OCI-LY1 (cell line): ENCODE measurements at regions not wholly inside any gene's neighbourhood (a gene's known extent, or its start where the extent isn't known, plus 50 kb on each side); places are given as distances from the start of the nearest gene placed in this dataset.

Experiments used
- H2AFZ ChIP-seq: fragments of 200-600 bp; sonication (generic), shearing (Covaris generic); 2 replicates; pipeline ENCODE4 v1.6.0; 2014; ENCODE audit warnings: antibody characterized with exemption, mild to moderate bottlenecking, low read length
- H3F3A ChIP-seq: fragments of 200-600 bp; sonication (generic), shearing (Covaris generic); 2 replicates; pipeline ENCODE4 v1.6.0; 2014; ENCODE audit warnings: mild to moderate bottlenecking, antibody characterized with exemption, low read length, moderate library complexity; ENCODE audit not compliant: insufficient read depth
- H3K27ac ChIP-seq: fragments of 200-600 bp; sonication (generic); 2 replicates; pipeline ENCODE4 v1.5.1; 2014; ENCODE audit warnings: low read length, mixed run types, mild to moderate bottlenecking, low read depth; ENCODE audit not compliant: poor library complexity, severe bottlenecking
- H3K27me3 ChIP-seq: fragments of 200-600 bp; sonication (generic); 2 replicates; pipeline ENCODE4 v1.6.0; 2014; ENCODE audit warnings: antibody characterized with exemption, mild to moderate bottlenecking, low read length, moderate library complexity; ENCODE audit not compliant: insufficient read depth
- H3K36me3 ChIP-seq: fragments of 200-600 bp; sonication (generic); 2 replicates; pipeline ENCODE4 v1.6.1; 2014; ENCODE audit warnings: mild to moderate bottlenecking, antibody characterized with exemption, low read length, moderate library complexity, mixed read lengths; ENCODE audit not compliant: insufficient read depth
- H3K4me1 ChIP-seq: fragments of 200-600 bp; sonication (generic); 2 replicates; pipeline ENCODE4 v1.5.1; 2014; ENCODE audit warnings: mild to moderate bottlenecking, low read length, moderate library complexity; ENCODE audit not compliant: insufficient read depth, severe bottlenecking
- H3K4me2 ChIP-seq: fragments of 200-600 bp; sonication (generic), shearing (Covaris generic); 2 replicates; pipeline ENCODE4 v1.6.1; 2014; ENCODE audit warnings: low read length
- H3K4me3 ChIP-seq: fragments of 200-600 bp; sonication (generic); 2 replicates; pipeline ENCODE4 v1.5.1; 2014; ENCODE audit warnings: low read length, low read depth, mild to moderate bottlenecking, mixed read lengths; ENCODE audit not compliant: poor library complexity, severe bottlenecking
- H3K79me2 ChIP-seq: fragments of 200-600 bp; shearing (Covaris generic); 2 replicates; pipeline ENCODE4 v1.6.1; 2016; ENCODE audit warnings: mixed run types, low read length, mixed read lengths; ENCODE audit not compliant: insufficient read depth
- H3K9ac ChIP-seq: fragments of 200-600 bp; sonication (generic), shearing (Covaris generic); 2 replicates; pipeline ENCODE4 v1.6.1; 2014; ENCODE audit warnings: mild to moderate bottlenecking, low read length, mixed read lengths
- H3K9me2 ChIP-seq: fragments of 200-600 bp; sonication (generic), shearing (Covaris generic); 2 replicates; pipeline ENCODE4 v1.6.1; 2014; ENCODE audit warnings: low read depth, mild to moderate bottlenecking, low read length, mixed read lengths
- H3K9me3 ChIP-seq: fragments of 200-600 bp; shearing (Covaris generic); 2 replicates; pipeline ENCODE4 v1.6.1; 2014; ENCODE audit warnings: low read length, mixed read lengths
- H4K20me1 ChIP-seq: fragments of 200-600 bp; sonication (generic), shearing (Covaris generic); 2 replicates; pipeline ENCODE4 v1.6.0; 2016; ENCODE audit warnings: mild to moderate bottlenecking, low read length; ENCODE audit not compliant: insufficient read depth
- EZH2 ChIP-seq: fragments of 200-600 bp; sonication (generic), shearing (Covaris generic); IDR thresholded peaks from 2 replicates; pipeline ENCODE4 v1.8.0; 2017; ENCODE audit warnings: borderline replicate concordance, mixed run types, mild to moderate bottlenecking, antibody characterized with exemption, low read length, moderate library complexity, mixed read lengths
- TF ChIP-seq, protein P1 (sequence below): fragments of 200-600 bp; sonication (generic), shearing (Covaris generic); IDR thresholded peaks from 2 replicates; pipeline ENCODE4 v1.5.1; 2017; ENCODE audit warnings: mild to moderate bottlenecking, antibody characterized with exemption, low read length, moderate library complexity, mixed read lengths

DNA sequence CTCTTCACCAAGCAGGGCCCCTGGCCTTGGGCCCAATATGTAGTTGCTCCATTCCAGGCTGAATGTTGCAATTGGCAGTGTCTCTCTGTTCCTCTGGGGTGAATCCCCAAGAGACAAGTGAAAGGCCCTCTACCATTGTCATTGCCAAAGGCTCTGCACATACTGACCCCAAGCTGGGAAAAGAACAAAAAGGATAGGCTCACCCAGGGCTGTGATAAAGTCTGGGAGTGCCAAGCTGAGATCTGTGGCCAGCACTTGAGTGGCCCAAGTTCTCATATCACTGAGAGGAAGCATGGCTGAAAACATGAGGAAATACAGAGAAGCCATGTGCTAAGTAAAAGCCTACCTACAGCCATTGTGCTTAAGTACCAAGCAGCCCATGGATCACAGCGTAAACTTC is 612.2 kb upstream of the EPHA6 start:
- Histone ChIP-seq H3K4me1 (no peaks in the 10 kb centered on the region), H3K27me3 (no peaks in the 10 kb centered on the region), H3K4me3 (no peak overlapping the region), H3K79me2 (no peaks in the 10 kb centered on the region), H2AFZ (no peak overlapping the region), H4K20me1 (no peaks in the 10 kb centered on the region), H3K27ac (no peak overlapping the region), H3K9me3 (no peaks in the 10 kb centered on the region), H3F3A (no peaks in the 10 kb centered on the region), H3K4me2 (no peak overlapping the region), H3K9me2 (no peaks in the 10 kb centered on the region), H3K9ac (no peak overlapping the region), H3K36me3 (no peaks in the 10 kb centered on the region)
- TF ChIP-seq, protein P1, sequence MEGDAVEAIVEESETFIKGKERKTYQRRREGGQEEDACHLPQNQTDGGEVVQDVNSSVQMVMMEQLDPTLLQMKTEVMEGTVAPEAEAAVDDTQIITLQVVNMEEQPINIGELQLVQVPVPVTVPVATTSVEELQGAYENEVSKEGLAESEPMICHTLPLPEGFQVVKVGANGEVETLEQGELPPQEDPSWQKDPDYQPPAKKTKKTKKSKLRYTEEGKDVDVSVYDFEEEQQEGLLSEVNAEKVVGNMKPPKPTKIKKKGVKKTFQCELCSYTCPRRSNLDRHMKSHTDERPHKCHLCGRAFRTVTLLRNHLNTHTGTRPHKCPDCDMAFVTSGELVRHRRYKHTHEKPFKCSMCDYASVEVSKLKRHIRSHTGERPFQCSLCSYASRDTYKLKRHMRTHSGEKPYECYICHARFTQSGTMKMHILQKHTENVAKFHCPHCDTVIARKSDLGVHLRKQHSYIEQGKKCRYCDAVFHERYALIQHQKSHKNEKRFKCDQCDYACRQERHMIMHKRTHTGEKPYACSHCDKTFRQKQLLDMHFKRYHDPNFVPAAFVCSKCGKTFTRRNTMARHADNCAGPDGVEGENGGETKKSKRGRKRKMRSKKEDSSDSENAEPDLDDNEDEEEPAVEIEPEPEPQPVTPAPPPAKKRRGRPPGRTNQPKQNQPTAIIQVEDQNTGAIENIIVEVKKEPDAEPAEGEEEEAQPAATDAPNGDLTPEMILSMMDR: no peak
- no peak for TF ChIP-seq EZH2

DNA sequence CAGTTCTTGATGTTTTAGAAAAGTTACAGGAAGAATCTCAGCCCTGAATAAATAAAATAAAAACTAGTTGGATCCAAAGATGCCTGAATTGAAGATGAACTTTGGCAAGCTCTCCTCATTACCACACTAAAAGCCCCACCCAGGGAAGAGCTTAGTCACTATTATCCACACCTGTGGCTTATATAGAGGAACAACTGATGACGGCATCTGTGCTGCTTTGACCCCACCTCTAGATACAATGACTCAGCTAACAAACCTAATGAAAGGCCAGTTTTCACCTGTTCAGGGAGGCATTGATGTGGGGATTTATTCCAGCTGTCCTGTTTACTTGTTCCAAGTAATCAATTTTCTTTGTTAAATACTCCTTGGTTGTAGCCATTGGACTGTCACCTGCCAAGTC is 604.7 kb upstream of the EPHA6 start:
- TF ChIP-seq, protein P1: no peak
- Histone ChIP-seq H3K9me3 (no peaks in the 10 kb centered on the region), H4K20me1 (no peaks in the 10 kb centered on the region), H3K4me3 (no peak overlapping the region), H3K27ac (no peak overlapping the region), H3K4me1 (no peaks in the 10 kb centered on the region), H3K27me3 (no peaks in the 10 kb centered on the region), H3K9me2 (no peaks in the 10 kb centered on the region), H2AFZ (no peak overlapping the region), H3K9ac (no peak overlapping the region), H3F3A (no peaks in the 10 kb centered on the region), H3K36me3 (no peaks in the 10 kb centered on the region), H3K4me2 (no peak overlapping the region), H3K79me2 (no peaks in the 10 kb centered on the region)

DNA sequence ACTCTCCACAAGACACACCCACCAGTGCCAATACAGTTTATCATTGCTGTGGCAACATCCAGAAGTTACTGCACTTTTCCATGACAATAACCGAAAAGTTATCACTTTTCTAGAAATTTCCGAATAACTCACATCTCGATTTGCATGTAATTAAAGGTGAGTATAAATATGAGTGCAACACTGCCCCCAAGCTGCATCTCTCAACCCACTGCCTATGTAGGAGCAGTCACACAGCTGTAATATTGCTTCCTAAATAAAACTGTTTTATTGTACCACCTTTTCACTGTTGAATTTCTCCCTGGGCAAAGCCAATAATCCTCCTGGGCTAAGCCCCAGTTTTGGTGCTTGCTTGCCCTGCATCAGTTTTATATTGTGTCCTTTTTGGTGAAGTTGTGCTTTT is 601.0 kb upstream of the EPHA6 start:
- no peaks in the 10 kb centered on the region for H3K4me1 ChIP-seq
- H3K9me3 ChIP-seq: no peaks in the 10 kb centered on the region
- H3K9ac ChIP-seq: no peak overlapping the region
- no peaks in the 10 kb centered on the region for H3F3A ChIP-seq
- no peak overlapping the region for H3K4me2 ChIP-seq
- H2AFZ ChIP-seq: no peak overlapping the region
- no peaks in the 10 kb centered on the region for H3K36me3 ChIP-seq
- H3K79me2 ChIP-seq: no peaks in the 10 kb centered on the region
- TF ChIP-seq EZH2: no peak
- TF ChIP-seq, protein P1: no peak
- H3K27ac ChIP-seq: no peak overlapping the region
- no peaks in the 10 kb centered on the region for H3K9me2 ChIP-seq
- H3K4me3 ChIP-seq: no peak overlapping the region
- H3K27me3 ChIP-seq: no peaks in the 10 kb centered on the region
- no peaks in the 10 kb centered on the region for H4K20me1 ChIP-seq
